ENCODE measurements at regions not wholly inside any gene's neighbourhood (a gene's known extent, or its start where the extent isn't known, plus 50 kb on each side); places are given as distances from the start of the nearest gene placed in this dataset.

- FAIRE-seq, result no peak
- no peak for ATAC-seq
- H3K9ac ChIP-seq (ENCODE audit: insufficient read depth, low read depth, low read length), result no peak overlapping the region
- TF ChIP-seq, protein P1, sequence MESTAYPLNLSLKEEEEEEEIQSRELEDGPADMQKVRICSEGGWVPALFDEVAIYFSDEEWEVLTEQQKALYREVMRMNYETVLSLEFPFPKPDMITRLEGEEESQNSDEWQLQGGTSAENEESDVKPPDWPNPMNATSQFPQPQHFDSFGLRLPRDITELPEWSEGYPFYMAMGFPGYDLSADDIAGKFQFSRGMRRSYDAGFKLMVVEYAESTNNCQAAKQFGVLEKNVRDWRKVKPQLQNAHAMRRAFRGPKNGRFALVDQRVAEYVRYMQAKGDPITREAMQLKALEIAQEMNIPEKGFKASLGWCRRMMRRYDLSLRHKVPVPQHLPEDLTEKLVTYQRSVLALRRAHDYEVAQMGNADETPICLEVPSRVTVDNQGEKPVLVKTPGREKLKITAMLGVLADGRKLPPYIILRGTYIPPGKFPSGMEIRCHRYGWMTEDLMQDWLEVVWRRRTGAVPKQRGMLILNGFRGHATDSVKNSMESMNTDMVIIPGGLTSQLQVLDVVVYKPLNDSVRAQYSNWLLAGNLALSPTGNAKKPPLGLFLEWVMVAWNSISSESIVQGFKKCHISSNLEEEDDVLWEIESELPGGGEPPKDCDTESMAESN (CRISPR knock-in tag; conservative IDR thresholded peaks at IDR 0.05), result no peak
- TF ChIP-seq SP5 (CRISPR knock-in tag; IDR thresholded peaks at IDR 0.05; ENCODE audit: borderline replicate concordance, low read depth), result no peak
- TF ChIP-seq ZNF292 (CRISPR knock-in tag; IDR thresholded peaks at IDR 0.05; ENCODE audit: borderline replicate concordance, low read depth), result no peak
- no peaks in the 10 kb centered on the region for H4K20me1 ChIP-seq (ENCODE audit: insufficient read depth, low read length)
- BruUV-seq (replicated peaks), result no TSS peak
- H3K36me3 ChIP-seq (replicated peaks in 1 of 2; ENCODE audit: control insufficient read depth in 1 of 2, insufficient read depth in 2 of 2, low read length in 2 of 2), result no peaks in the 10 kb centered on the region
- H3K4me1 ChIP-seq (ENCODE audit: insufficient read depth, low read length), result no peaks in the 10 kb centered on the region
- H3K9me3 ChIP-seq (ENCODE audit: low read length), result no peaks in the 10 kb centered on the region
- POLR2A ChIA-PET, result no interaction called here
- no peak overlapping the region for H3K27ac ChIP-seq (ENCODE audit: extremely low read length, insufficient read depth, low read length)
- in situ Hi-C loops (cut with HindIII; ENCODE audit: extremely low pct_ligation_motif_present, low pct_unique_long_range_greater_than_20kb), result no loop called here
- no peak overlapping the region for H2AFZ ChIP-seq (ENCODE audit: low read length)
- no peaks in the 10 kb centered on the region for H3K79me2 ChIP-seq (ENCODE audit: insufficient read depth, low read length)
- no peak overlapping the region for H3K4me2 ChIP-seq (ENCODE audit: low read depth, low read length)
- WGBS (ENCODE audit: low lambda C conversion rate), result 39% methylated on average over 1 of the region's 1 CpG
- CTCF ChIA-PET (ENCODE audit: low intra/inter-chr PET ratio, low total read pairs), result no interaction called here
- H3K27me3 ChIP-seq (ENCODE audit: control insufficient read depth in 1 of 2, insufficient read depth in 2 of 2, low read length in 2 of 2), result no peaks in the 10 kb centered on the region
- H3K4me3 ChIP-seq (replicated peaks in 1 of 3; ENCODE audit: insufficient read depth in 1 of 3, low read depth in 2 of 3, low read length in 3 of 3), result no peak overlapping the region
- intact Hi-C loops (cut with micrococcal nuclease; ENCODE audit: unreplicated experiment), result no loop called here
- no peak for DNase-seq (ENCODE audit: low spot score)
Observed at GRCh38 chr13:65460136-65460535, 1770.0 kb downstream of the PCDH9 start.

DNA sequence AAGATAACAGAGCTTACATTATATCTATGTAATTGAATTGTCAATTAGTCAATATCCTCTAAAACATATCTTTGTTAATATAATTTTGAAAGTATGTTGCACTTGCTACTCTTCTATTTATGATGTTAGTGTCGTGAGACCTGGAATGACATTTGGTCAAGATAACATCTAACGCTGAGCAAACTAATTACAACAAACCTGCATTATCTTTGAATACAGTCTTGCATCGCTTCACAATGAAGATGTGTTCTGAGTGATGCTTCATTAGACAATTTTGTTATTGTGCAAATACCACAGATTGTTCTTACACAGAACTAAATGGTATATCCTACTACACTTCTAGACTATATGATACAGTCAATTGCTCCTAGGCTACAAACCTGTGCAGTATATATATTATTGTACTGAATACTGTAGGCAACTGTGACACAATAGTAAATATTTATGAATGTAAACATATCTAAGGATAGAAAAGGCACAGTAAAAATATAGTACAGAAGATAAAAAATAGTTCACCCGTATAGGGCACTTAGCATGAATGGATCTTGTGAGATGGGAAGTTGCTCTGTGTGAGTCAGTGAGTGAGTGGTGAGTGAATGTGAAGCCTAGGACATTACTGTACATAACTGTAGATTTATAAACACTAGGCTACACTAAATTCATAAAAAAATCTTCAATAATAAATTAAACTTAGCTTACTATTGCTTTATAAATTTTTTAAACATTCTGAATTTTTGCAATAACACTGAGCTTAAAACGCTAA, 1773.8 kb downstream of the PCDH9 start:
- no TSS peak for BruUV-seq (replicated peaks)
- no peak overlapping the region for H3K27ac ChIP-seq (ENCODE audit: extremely low read length, insufficient read depth, low read length)
- in situ Hi-C loops (cut with HindIII; ENCODE audit: extremely low pct_ligation_motif_present, low pct_unique_long_range_greater_than_20kb) (no loop called here), intact Hi-C loops (cut with micrococcal nuclease; ENCODE audit: unreplicated experiment) (no loop called here)
- WGBS (ENCODE audit: low lambda C conversion rate), result 3% methylated on average over 5 of the region's 5 CpGs
- no peaks in the 10 kb centered on the region for H3K36me3 ChIP-seq (replicated peaks in 1 of 2; ENCODE audit: control insufficient read depth in 1 of 2, insufficient read depth in 2 of 2, low read length in 2 of 2)
- no peak for ATAC-seq
- no peak overlapping the region for H3K4me2 ChIP-seq (ENCODE audit: low read depth, low read length)
- ChIA-PET POLR2A (no interaction called here), CTCF (ENCODE audit: low intra/inter-chr PET ratio, low total read pairs) (no interaction called here)
- H4K20me1 ChIP-seq (ENCODE audit: insufficient read depth, low read length), result no peaks in the 10 kb centered on the region
- H2AFZ ChIP-seq (ENCODE audit: low read length), result no peak overlapping the region
- no peaks in the 10 kb centered on the region for H3K9me3 ChIP-seq (ENCODE audit: low read length)
- no peak overlapping the region for H3K4me3 ChIP-seq (replicated peaks in 1 of 3; ENCODE audit: insufficient read depth in 1 of 3, low read depth in 2 of 3, low read length in 3 of 3)
- H3K4me1 ChIP-seq (ENCODE audit: insufficient read depth, low read length), result no peaks in the 10 kb centered on the region
- H3K79me2 ChIP-seq (ENCODE audit: insufficient read depth, low read length), result no peaks in the 10 kb centered on the region
- no peak overlapping the region for H3K9ac ChIP-seq (ENCODE audit: insufficient read depth, low read depth, low read length)
- no peak for DNase-seq (ENCODE audit: low spot score)
- H3K27me3 ChIP-seq (ENCODE audit: control insufficient read depth in 1 of 2, insufficient read depth in 2 of 2, low read length in 2 of 2), result no peaks in the 10 kb centered on the region
- no peak for FAIRE-seq
- TF ChIP-seq MAFF (IDR thresholded peaks at IDR 0.05; ENCODE audit: low read depth, low read length), result no peak
- TF ChIP-seq ZNF646 (CRISPR knock-in tag; IDR thresholded peaks at IDR 0.05), result no peak
- TF ChIP-seq, protein P2, sequence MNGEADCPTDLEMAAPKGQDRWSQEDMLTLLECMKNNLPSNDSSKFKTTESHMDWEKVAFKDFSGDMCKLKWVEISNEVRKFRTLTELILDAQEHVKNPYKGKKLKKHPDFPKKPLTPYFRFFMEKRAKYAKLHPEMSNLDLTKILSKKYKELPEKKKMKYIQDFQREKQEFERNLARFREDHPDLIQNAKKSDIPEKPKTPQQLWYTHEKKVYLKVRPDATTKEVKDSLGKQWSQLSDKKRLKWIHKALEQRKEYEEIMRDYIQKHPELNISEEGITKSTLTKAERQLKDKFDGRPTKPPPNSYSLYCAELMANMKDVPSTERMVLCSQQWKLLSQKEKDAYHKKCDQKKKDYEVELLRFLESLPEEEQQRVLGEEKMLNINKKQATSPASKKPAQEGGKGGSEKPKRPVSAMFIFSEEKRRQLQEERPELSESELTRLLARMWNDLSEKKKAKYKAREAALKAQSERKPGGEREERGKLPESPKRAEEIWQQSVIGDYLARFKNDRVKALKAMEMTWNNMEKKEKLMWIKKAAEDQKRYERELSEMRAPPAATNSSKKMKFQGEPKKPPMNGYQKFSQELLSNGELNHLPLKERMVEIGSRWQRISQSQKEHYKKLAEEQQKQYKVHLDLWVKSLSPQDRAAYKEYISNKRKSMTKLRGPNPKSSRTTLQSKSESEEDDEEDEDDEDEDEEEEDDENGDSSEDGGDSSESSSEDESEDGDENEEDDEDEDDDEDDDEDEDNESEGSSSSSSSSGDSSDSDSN (CRISPR knock-in tag; IDR thresholded peaks at IDR 0.05), result no peak
